PFSK-1 (cell line): ENCODE measurements at regions not wholly inside any gene's neighbourhood (a gene's known extent, or its start where the extent isn't known, plus 50 kb on each side); places are given as distances from the start of the nearest gene placed in this dataset.

Experiments used
- FOXP2 ChIP-seq: optimal IDR thresholded peaks from 2 replicates; pipeline ENCODE3; 2011; ENCODE audit warnings: borderline replicate concordance, control low read depth, inconsistent platforms; ENCODE audit not compliant: insufficient read depth; ENCODE audit errors: extremely low read length, extremely low read depth
- POLR2AphosphoS5 ChIP-seq: IDR thresholded peaks from 2 replicates; pipeline ENCODE4 v1.6.1; 2012; ENCODE audit warnings: low read depth, mild to moderate bottlenecking, control low read depth, low read length, moderate library complexity
- TAF1 ChIP-seq: IDR thresholded peaks from 2 replicates; pipeline ENCODE4 v1.6.1; 2012; ENCODE audit warnings: low read length, control low read depth, borderline replicate concordance; ENCODE audit not compliant: insufficient read depth
- TF ChIP-seq, protein P1 (sequence below), 2 experiments: IDR thresholded peaks; 2 replicates each; pipeline versions ENCODE4 v1.6.1 to v1.8.0; 2011 to 2012; ENCODE audit warnings: low read depth in 2 of 2, low read length in 2 of 2, control low read depth in 1 of 2, inconsistent platforms in 1 of 2, mild to moderate bottlenecking in 1 of 2, moderate library complexity in 1 of 2; ENCODE audit not compliant: insufficient read depth in 1 of 2

DNA sequence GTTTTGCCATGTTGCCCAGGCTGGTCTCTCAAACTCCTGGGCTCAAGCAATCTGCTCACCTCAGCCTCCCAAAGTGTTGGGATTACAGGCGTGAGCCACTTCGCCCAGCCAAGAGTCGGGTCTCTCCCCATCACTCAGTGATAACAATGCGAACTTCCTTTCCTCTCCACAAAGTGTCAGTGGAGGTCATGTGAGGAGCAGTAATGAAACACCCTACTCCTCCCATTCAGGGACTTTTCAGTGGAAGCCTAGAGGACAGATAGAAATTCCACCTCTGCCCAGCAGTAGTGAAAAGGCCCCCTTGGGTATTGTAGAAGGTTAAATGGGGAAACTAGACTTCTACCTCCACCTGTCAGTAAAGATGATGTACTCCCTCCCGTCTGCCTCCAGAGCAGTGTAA lies 141.9 kb upstream of the STK26 start:
- TF ChIP-seq, protein P1, sequence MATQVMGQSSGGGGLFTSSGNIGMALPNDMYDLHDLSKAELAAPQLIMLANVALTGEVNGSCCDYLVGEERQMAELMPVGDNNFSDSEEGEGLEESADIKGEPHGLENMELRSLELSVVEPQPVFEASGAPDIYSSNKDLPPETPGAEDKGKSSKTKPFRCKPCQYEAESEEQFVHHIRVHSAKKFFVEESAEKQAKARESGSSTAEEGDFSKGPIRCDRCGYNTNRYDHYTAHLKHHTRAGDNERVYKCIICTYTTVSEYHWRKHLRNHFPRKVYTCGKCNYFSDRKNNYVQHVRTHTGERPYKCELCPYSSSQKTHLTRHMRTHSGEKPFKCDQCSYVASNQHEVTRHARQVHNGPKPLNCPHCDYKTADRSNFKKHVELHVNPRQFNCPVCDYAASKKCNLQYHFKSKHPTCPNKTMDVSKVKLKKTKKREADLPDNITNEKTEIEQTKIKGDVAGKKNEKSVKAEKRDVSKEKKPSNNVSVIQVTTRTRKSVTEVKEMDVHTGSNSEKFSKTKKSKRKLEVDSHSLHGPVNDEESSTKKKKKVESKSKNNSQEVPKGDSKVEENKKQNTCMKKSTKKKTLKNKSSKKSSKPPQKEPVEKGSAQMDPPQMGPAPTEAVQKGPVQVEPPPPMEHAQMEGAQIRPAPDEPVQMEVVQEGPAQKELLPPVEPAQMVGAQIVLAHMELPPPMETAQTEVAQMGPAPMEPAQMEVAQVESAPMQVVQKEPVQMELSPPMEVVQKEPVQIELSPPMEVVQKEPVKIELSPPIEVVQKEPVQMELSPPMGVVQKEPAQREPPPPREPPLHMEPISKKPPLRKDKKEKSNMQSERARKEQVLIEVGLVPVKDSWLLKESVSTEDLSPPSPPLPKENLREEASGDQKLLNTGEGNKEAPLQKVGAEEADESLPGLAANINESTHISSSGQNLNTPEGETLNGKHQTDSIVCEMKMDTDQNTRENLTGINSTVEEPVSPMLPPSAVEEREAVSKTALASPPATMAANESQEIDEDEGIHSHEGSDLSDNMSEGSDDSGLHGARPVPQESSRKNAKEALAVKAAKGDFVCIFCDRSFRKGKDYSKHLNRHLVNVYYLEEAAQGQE (IDR thresholded peaks at IDR 0.05; ENCODE audit: insufficient read depth in 1 of 2, low read depth in 2 of 2, low read length in 2 of 2) = no peak
- TF ChIP-seq TAF1 (no peak), POLR2AphosphoS5 (no peak), FOXP2 (no peak)
